IPS DF 4.7 (cell line): ENCODE measurements at regions not wholly inside any gene's neighbourhood (a gene's known extent, or its start where the extent isn't known, plus 50 kb on each side); places are given as distances from the start of the nearest gene placed in this dataset.
A peak's percentile ranks its signal among the peaks of the same experiment; 100 is the strongest.
"Not testable (repeated sequence)": the region's sequence is repeated elsewhere in the genome, so short reads cannot be mapped to it uniquely, and the experiment has no call there.

Source experiments
- DNase-seq: peaks from one replicate; pipeline ENCODE4 v3.0.0-alpha.2; 2013; ENCODE audit warnings: low spot score; ENCODE audit errors: extremely low read depth

DNA sequence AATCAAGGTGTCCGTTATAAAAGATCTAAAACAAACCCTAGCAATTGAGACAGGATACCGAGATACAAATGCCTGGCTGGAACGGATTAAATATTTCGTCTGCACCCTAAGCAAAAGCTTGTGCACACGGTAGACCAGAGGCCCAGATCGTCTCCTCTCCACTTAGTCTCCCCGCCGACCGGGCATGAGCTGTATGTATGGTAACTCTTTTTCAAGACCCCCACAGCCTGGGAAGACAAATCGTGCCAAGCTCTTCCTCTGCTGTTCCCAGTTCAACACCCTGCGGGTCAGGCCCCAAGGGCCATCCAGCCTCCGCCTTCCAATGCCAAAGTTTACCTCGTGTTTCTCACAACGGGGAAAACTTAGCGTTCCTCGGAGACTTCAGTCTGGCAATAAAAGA, 285.7 kb upstream of the GALNT17 start:
- DNase-seq, result no peak

DNA sequence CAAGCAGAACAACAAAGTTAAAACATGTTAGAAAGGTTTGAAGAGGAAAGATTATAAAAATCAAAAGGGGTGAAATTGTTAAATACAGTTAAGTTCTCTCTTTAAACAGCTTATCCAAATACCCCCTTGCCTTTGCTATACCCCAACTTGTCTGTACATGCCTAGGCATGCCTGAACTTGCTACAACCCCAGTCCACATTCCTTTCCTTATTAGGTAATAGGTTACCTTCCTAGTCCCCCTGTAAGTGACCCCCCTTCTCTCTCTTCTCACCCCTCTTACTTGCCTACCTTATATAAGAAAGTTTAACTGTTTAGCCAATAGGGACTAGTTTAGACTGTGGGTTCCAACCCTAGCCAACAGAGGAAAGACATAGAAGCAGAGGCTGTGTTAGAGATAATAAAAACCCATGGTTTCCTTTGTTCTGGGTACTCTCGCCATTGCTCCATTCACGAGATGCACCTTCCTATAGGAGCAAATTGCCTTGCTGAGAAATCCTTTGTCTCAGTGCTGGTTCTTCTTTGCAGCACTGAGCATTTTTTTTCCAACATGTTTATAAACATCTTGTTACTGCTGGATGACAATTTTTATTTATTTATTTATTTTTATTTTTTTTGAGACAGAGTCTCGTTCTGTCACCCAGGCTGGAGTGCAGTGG, 282.2 kb upstream of the GALNT17 start:
- no peak for DNase-seq

DNA sequence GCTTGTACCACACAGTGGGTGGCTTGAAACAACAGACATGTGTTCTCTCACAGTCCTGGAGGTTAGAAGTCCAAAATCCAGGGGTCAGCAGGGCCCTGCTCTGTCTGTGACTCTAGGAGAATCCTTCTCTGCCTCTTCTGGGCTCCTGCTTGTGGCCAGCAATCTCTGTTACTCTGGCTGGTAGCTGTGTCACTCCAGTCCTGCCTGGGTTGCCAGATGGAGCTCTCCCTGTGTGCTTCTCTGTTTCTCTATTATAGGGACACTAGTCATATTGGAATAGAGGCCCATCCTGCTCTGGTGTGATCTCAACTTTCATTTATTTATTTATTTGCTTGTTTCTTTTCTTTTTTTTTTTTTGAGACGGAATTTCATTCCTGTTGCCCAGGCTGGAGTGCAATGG, 276.6 kb upstream of the GALNT17 start:
- DNase-seq, result no peak

DNA sequence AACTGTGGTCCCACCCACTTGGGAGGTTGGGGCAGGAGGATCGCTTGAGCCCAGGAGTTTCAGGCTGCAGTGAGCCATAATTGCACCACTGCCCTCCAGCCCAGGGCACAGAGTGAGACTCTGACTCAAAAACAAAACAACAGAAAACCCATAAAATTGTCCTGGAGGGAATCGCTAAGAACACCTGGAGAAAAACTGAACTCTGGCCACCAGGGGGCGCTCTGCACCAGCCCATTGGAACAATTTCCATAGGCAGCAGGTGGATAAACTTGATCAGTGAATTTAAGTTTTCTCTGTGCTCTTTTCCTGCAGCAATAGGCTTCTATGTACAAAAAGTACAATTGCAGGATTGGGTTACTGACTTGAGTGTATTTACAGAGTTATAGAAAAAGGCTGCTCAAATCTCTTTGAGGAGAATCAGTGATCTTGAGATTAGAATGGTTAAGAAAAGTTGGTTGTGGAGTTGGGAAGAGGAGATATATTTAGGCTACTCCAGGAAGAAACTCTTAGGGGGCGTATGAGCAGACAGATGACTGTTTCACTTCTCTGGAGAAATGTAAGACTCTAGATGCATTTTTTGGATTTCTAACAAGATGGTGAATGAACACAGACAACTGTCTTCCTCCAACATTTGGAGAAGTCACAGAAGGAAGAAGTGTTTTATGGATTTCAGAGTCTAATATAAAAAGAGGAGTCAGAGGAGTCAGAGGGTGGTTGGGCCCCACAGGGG, 274.9 kb upstream of the GALNT17 start:
- peak; percentile 76 for DNase-seq

DNA sequence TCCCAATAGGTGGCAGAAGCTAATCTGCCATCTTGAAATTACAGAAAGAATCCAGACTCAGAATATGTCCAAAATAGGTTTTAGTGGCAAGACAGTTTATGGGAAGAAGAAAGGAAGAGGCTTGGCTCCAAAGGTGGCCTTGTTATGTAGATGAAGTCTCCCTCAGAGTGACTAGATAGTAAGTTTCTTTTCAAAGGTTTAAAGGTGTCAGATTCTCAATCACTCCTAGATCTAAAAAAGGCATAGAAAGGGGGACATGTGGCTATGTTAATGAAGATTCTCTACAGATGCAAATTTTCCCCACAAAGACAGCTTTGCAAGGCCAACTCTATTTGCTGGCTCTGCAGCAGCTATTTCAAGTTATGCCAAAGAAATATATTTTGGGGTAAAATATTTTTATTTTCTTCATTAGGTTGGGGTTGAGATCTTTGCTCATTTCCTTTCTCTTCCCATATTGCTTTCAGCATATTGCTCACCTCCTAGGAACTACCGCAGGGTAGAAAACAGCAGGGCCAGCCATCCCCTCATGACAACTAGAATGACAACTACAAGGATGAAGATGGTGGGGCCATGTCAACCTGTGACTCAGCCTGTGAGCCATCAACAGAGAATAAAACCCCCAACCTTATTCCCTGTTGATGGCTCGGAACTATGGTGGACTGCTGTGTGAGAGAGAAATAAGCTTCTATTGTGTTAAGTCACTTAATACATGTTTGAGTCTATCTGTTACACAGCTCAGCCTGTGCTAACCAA, 274.0 kb upstream of the GALNT17 start:
- peak; percentile 83 for DNase-seq

DNA sequence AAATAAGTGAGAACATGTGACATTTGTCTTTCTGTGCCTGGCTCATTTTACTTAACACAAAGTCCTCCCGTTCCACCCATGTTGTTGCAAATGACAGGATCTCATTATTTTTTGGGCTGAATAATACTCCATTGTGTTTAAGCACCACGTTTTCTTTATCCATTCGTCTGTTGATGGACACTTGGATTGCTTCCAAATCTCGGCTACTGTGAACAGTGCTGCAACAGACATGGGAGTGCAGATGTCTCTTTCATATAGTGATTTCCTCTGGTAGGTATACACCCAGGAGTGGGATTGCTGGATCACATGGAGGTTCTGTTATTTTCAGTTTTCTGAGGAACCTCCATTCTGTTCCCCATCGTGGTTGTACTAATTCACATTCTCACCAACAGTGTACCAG, 264.4 kb upstream of the GALNT17 start:
- no peak for DNase-seq

DNA sequence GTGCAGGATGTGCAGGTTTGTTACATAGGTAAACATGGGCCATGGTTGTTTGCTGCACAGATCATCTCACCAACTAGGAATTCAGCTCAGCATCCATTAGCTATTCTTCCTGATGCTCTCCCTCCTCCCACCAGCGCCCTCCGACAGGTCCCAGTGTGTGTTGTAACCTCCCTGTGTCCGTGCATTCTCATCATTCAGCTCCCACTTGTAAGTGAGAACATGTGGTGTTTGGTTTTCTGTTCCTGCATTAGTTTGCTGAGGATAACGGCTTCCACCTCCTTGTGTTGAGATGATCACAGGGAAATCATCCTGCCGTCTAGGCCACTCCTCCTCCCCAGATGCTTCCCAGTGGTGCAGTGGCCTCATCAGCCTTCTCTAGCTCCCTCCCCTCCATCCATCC, 261.6 kb upstream of the GALNT17 start:
- DNase-seq, result no peak

DNA sequence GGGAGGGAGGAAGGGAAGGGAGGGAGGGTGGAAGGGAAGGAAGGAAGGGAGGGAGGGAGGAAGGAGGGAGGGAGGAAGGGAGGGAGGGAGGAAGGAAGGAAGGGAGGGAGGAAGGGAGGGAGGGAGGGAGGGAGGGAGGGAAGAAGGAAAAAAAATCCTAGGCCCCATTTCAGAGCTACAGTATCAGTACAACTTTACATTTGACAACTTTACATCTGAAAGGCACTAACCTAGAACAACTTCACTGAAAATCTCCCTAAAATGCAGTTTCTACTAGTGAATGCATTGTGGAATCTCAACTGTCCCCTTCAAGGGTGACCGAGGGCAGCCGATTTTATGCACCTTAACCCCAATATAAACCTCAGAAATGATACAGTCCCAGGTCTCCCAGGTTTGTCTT, 259.8 kb upstream of the GALNT17 start:
- no peak for DNase-seq

DNA sequence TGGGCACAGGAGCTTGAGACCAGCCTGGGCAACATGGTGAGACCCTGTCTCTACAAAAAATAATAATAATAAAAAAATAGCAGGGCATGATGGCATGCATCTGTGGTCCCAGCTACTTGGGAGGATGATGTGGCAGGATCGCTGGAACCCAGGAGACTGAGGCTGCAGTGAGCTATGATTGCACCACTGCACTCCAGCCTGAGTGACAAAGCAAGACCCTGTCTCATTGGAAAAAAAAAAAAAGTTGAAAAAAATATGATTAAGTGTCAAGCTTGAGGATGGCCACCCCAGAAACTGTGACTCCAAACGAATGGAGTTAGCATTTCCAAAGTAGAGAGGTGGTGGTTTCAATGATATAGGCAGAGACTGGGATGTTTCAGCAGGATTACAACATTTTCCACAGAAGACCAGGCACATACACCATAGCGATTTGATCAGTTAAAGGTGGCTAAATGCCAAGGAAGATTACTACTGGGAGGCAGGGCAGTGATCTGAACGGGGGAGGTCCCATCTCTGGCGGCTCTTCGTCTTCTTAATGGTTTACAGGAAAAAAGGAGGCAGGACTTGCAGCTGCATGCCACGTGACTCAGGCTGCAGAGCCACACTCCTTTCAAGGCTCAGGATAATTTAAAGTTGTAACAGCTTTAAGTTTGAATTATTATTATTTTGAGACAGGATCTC, 250.6 kb upstream of the GALNT17 start:
- no peak for DNase-seq

DNA sequence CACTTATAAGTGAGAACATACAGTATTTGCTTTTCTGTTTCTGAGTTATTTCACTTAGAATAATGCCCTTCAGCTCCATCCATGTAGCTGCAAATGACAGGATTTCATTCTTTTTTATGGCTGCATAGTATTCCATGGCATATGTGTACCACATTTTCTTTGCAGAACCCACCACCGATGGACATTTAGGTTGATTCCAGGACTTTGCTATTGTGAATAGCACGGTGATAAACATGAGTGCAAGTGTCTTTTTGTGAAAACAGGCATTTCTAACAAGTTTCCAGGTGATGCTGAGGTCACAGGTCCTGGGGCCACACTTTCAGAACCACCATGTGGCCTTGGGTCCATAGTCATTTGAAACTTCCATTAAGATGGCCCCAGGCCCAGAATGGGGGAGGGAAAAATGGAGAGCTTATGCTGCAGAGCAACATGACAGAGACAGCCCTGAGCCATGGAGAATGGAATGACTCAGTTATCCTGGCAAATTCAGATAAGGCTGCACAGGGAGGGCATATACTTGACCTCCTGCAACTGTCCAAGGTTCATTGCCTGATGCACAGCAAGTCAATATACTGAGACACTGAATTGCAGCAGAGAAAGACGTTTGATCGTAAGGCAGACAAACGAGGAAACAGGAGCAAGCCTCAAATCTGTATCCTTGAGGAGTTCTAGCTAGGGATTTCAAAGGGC, 248.0 kb upstream of the GALNT17 start:
- no peak for DNase-seq

DNA sequence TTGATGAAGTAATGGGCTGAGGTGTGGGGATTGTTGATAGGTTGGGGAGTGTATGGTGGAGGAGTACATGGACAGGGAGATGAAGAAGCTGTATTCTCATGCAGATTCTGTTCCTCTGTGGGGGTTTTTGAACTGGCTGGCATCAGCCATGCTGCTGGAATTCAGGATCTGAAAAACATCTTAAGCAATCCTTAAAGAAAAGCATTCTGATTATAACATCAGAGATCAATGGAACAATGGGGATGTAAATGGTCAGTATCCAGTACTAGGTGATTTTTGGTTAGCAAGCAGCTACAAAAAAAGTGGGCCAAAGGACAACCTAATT, 247.5 kb upstream of the GALNT17 start:
- peak; percentile 71 for DNase-seq

DNA sequence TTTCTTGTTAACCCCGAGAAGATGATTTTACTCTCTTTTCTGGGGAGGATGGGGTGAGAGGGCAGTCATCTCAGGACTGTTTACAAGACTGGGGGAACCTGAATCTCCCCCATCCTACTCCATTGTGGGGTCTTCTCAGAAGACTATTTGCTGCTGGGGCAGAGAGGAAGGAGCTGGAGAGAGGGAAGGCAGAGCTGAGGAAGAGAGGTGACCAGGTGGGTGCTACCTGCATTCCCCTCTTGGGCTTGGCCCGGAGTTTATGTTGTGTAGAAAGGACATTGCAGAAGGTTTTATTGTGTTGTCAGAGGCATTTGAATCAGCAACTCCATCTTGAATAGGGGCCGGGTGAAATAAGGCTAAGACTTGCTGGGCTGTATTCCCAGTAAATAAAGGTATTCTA, 247.1 kb upstream of the GALNT17 start:
- no peak for DNase-seq

DNA sequence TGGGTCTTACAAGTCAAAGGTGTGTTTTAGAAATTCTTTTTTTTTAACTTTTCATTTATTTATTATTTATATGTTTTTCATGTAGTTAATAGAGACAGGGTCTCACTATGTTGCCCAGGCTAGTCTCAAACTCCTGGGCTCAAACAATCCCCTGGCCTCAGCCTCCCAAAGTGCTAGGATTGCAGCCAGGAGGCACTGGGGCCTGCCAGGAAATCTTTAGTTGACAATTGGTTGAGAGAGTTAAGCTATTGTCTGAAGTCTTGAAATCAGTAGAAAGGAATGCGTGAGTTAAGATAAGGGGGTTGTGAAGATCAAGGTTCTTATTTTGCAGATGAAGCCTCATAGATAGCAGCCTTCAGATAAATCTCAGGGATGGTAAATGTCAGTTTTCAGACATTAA, 245.4 kb upstream of the GALNT17 start:
- no peak for DNase-seq

DNA sequence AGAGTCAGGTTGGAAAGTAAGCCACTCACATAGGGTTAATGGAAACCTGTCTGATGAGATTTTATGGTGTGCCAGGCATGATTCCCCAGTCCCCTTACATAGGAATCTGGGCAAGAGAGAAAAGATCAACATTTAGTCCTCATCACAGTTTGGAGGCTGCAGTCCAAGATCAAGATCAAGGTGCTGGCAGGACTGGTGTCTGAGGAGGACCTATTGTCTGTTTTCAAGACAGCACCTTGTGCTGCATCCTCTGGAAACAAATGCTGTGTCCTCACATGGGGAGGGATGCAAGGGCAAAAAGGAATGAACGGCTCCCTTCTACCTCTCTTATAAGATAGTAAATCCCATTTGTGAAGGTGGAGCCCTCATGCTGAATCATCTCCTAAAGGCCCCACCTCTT, 244.8 kb upstream of the GALNT17 start:
- no peak for DNase-seq

DNA sequence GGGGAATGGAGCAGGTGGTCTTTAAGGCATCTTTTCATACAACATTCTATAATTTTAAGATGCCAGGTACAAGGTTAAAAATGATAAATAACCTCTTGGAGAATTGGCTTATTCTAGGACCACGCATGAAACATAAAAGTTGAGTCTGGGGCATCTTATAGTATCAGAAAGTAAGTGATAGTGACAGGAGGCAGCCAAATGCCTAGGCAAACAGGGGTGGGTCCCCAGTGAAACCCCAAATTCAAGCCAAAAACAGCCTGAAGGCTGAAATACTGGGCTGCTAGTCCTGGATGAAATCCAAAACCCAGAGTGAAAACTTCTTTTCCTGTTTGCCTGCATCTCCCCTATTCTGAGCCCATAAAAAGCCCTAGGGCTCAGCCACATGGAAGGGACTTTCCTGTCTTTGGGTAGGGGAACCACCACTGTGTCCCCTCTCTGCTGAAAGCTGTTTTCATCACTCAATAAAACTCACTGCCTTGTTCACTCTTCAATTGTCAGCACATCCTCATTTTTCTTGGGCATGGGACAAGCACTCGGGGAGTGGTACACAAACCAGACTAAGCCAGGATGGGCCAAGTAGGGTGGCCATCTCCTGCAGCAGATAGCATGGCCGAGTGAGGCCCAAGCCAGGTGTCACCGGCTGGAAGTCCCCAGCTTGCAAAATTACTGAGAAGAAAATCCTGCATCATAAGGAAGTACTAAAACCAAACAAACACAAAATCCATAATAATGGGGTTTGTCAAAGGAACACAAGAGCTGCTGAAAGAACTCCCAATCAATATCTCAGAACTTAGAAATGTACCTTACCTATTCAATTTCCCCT, 241.6 kb upstream of the GALNT17 start:
- DNase-seq, result no peak

DNA sequence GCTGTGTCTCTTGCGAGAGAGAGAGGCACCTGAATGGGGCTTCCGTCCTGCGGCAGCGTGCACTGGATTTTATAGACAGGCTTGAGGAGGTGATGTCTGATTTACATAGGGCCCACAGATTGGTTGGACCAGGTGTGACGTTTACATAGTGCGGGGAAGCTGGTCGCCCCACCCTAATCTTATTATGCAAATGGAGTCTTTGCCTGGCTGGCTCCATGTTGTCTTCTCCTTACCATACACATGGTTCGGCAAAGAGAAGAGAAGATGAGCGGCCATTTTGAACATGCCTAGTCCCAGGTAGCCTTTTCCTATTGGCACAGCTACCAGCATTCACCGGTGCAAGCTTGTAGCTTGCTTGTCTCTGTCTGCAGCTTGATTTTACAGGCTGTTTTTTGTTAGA, 238.5 kb upstream of the GALNT17 start:
- DNase-seq, result no peak

DNA sequence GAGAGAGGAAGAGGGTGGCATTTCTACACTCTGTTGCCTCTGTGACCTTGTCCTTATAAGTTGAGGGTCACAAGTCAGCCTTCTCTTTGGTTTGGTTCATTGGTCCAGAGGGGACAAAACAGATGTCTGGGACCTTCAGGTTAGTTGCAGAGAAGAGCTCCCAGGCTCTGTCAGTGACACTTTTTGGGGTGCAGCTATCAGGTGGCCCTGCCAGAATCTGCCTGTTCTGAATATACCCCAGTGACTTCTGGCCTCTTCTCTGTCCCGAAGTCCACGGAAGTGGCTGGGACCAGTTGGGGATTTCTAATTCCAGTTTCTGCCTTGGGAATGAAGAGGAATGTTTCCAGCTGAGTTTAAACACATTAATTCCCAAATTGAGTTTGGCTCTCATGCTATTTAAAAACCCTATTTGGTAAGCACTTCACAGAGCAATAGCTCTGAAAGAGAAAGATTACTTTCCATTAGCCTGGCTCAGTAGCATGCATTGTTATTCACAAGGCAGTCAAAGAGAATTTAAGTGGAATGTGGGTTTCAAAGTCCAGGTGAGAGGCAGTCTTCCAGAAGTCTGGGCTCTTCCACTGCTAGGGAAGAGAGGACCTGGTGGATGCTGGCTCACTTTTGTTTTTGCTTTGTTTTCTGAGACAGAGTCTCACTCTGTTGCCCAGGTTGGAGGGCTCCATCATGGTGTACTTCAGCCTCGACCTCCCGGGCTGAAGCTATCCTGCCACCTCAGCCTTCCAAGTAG, 237.8 kb upstream of the GALNT17 start:
- DNase-seq, result peak; percentile 90

DNA sequence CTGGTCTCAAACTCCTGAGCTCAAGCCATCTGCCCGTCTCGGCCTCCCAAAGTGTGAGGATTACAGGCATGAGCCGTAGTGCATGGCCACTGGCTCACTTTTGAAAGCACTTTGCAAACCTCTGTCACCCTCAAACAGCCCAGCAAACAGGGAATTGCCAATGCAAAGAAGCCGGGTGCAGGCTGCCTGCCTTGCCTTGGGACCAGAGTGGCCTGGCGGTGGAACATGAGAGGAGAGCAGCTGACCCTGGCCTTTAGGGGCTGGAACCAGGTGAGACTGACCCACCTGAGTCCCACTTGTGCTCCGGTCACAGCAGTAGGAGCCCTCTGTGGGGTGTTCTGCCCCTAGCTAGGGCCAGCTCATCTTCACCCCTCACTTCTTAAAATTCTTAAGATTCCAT, 237.1 kb upstream of the GALNT17 start:
- DNase-seq, result no peak

DNA sequence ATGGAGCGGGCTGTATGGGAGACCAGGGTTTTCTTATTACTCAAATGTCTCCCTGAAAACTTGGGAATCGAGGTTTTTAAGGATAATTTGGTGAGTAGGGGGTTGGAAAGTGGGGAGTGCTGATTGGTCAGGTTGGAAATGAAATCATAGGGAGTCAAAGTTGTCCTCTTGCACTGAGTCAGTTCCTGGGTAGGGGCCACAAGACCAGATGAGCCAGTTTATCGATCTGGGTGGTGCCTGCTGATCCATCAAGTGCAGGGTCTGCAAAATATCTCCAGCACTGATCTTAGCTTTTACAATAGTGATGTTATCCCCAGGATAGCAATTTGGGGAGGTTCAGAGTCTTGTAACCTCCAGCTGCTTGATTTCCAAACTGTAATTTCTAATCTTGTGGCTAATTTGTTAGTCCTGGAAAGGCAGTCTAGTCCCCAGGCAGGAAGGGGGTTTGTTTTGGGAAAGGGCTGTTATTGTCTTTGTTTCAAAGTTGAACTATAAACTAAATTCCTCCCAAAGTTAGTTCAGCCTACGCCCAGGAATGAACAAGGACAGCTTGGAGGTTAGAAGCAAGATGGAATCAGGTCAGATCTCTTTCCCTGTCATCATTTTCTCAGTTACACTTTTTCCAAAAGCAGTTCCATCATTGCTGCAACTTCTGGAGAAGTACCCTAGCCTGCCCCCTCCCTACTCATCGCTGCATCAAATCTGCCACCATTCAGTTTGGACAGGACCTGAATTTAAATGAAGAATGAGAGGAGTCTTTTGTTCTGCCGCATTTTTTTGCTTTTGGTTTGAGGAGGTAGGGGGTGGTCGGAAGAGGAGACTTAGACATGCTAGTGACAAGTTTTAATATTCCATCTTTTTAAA, 236.4 kb upstream of the GALNT17 start:
- not testable (repeated sequence) for DNase-seq
